IPS-18a (cell line): ENCODE measurements at regions not wholly inside any gene's neighbourhood (a gene's known extent, or its start where the extent isn't known, plus 50 kb on each side); places are given as distances from the start of the nearest gene placed in this dataset.

Source experiments
- H3K27ac ChIP-seq: one replicate; pipeline ENCODE4 v1.5.1; 2013; ENCODE audit warnings: low read length
- H3K27me3 ChIP-seq: one replicate; pipeline ENCODE4 v1.6.1; 2013; ENCODE audit warnings: mild to moderate bottlenecking, low read length; ENCODE audit not compliant: control insufficient read depth, insufficient read depth
- H3K36me3 ChIP-seq: one replicate; pipeline ENCODE4 v1.6.1; 2013; ENCODE audit warnings: low read depth, low read length; ENCODE audit not compliant: control insufficient read depth
- H3K4me1 ChIP-seq: one replicate; pipeline ENCODE4 v1.6.1; 2013; ENCODE audit warnings: low read depth, low read length; ENCODE audit not compliant: control insufficient read depth
- H3K4me3 ChIP-seq: one replicate; pipeline ENCODE4 v1.5.1; 2013; ENCODE audit warnings: low read length
- H3K9ac ChIP-seq: one replicate; pipeline ENCODE4 v1.6.1; 2013; ENCODE audit warnings: mild to moderate bottlenecking, low read length, moderate library complexity
- H3K9me3 ChIP-seq: one replicate; pipeline ENCODE4 v1.6.1; 2013; ENCODE audit warnings: low read depth, low read length; ENCODE audit not compliant: control insufficient read depth

GRCh38 chr15:95557226-95558046 lies 773.1 kb upstream of the NR2F2 start:
- H3K9ac ChIP-seq: no peak overlapping the region
- no peak overlapping the region for H3K27ac ChIP-seq
- no peak overlapping the region for H3K4me3 ChIP-seq
- no peaks in the 10 kb centered on the region for H3K27me3 ChIP-seq
- no peaks in the 10 kb centered on the region for H3K9me3 ChIP-seq
- H3K36me3 ChIP-seq: no peaks in the 10 kb centered on the region
- H3K4me1 ChIP-seq: peaks cover 8% of the 10 kb centered on the region

- H3K36me3 ChIP-seq: no peaks in the 10 kb centered on the region
- no peaks in the 10 kb centered on the region for H3K9me3 ChIP-seq
- H3K4me1 ChIP-seq: peaks cover 8% of the 10 kb centered on the region
- H3K27ac ChIP-seq: no peak overlapping the region
- H3K27me3 ChIP-seq: no peaks in the 10 kb centered on the region
- H3K4me3 ChIP-seq: no peak overlapping the region
- H3K9ac ChIP-seq: no peak overlapping the region
These were observed 772.4 kb upstream of the NR2F2 start for GRCh38 chr15:95558131-95558530.

GRCh38 chr15:95558916-95559315 lies 771.6 kb upstream of the NR2F2 start:
- Histone ChIP-seq H3K27me3 (no peaks in the 10 kb centered on the region), H3K9ac (no peak overlapping the region), H3K4me1 (peaks cover 8% of the 10 kb centered on the region), H3K4me3 (no peak overlapping the region), H3K36me3 (no peaks in the 10 kb centered on the region), H3K27ac (no peak overlapping the region), H3K9me3 (no peaks in the 10 kb centered on the region)

GRCh38 chr15:95559875-95560394 lies 770.6 kb upstream of the NR2F2 start:
- Histone ChIP-seq H3K4me3 (no peak overlapping the region), H3K27me3 (no peaks in the 10 kb centered on the region), H3K9ac (no peak overlapping the region), H3K9me3 (no peaks in the 10 kb centered on the region), H3K27ac (no peak overlapping the region), H3K4me1 (peaks cover 8% of the 10 kb centered on the region), H3K36me3 (no peaks in the 10 kb centered on the region)

GRCh38 chr15:95561463-95561862 lies 769.0 kb upstream of the NR2F2 start:
- Histone ChIP-seq H3K27ac (no peak overlapping the region), H3K36me3 (no peaks in the 10 kb centered on the region), H3K9ac (no peak overlapping the region), H3K4me3 (no peak overlapping the region), H3K27me3 (no peaks in the 10 kb centered on the region), H3K4me1 (peaks cover 8% of the 10 kb centered on the region), H3K9me3 (no peaks in the 10 kb centered on the region)

- Histone ChIP-seq H3K9ac (no peak overlapping the region), H3K36me3 (no peaks in the 10 kb centered on the region), H3K4me3 (no peak overlapping the region), H3K9me3 (no peaks in the 10 kb centered on the region), H3K27me3 (no peaks in the 10 kb centered on the region), H3K4me1 (no peaks in the 10 kb centered on the region), H3K27ac (no peak overlapping the region)
These were observed 766.9 kb upstream of the NR2F2 start for GRCh38 chr15:95563634-95564033.

GRCh38 chr15:95565016-95565600 lies 765.4 kb upstream of the NR2F2 start:
- Histone ChIP-seq H3K27me3 (no peaks in the 10 kb centered on the region), H3K4me3 (no peak overlapping the region), H3K36me3 (no peaks in the 10 kb centered on the region), H3K4me1 (no peaks in the 10 kb centered on the region), H3K9ac (no peak overlapping the region), H3K27ac (no peak overlapping the region), H3K9me3 (no peaks in the 10 kb centered on the region)

- no peaks in the 10 kb centered on the region for H3K36me3 ChIP-seq
- no peaks in the 10 kb centered on the region for H3K9me3 ChIP-seq
- H3K9ac ChIP-seq: no peak overlapping the region
- H3K4me3 ChIP-seq: no peak overlapping the region
- H3K27me3 ChIP-seq: no peaks in the 10 kb centered on the region
- H3K4me1 ChIP-seq: no peaks in the 10 kb centered on the region
- H3K27ac ChIP-seq: no peak overlapping the region
These were observed 764.8 kb upstream of the NR2F2 start for GRCh38 chr15:95565690-95566089.

GRCh38 chr15:95567686-95568085 lies 762.8 kb upstream of the NR2F2 start:
- Histone ChIP-seq H3K4me3 (no peak overlapping the region), H3K36me3 (no peaks in the 10 kb centered on the region), H3K4me1 (no peaks in the 10 kb centered on the region), H3K27me3 (no peaks in the 10 kb centered on the region), H3K27ac (no peak overlapping the region), H3K9me3 (no peaks in the 10 kb centered on the region), H3K9ac (no peak overlapping the region)

GRCh38 chr15:95574053-95574452 lies 756.4 kb upstream of the NR2F2 start:
- Histone ChIP-seq H3K9me3 (no peaks in the 10 kb centered on the region), H3K27ac (no peak overlapping the region), H3K27me3 (no peaks in the 10 kb centered on the region), H3K4me3 (no peak overlapping the region), H3K4me1 (no peaks in the 10 kb centered on the region), H3K36me3 (no peaks in the 10 kb centered on the region), H3K9ac (no peak overlapping the region)

GRCh38 chr15:95577927-95578326 lies 752.6 kb upstream of the NR2F2 start:
- no peaks in the 10 kb centered on the region for H3K36me3 ChIP-seq
- no peaks in the 10 kb centered on the region for H3K27me3 ChIP-seq
- no peaks in the 10 kb centered on the region for H3K4me1 ChIP-seq
- H3K27ac ChIP-seq: no peak overlapping the region
- H3K9me3 ChIP-seq: no peaks in the 10 kb centered on the region
- H3K9ac ChIP-seq: no peak overlapping the region
- H3K4me3 ChIP-seq: no peak overlapping the region

- H3K9me3 ChIP-seq: no peaks in the 10 kb centered on the region
- no peaks in the 10 kb centered on the region for H3K27me3 ChIP-seq
- no peak overlapping the region for H3K9ac ChIP-seq
- H3K4me1 ChIP-seq: no peaks in the 10 kb centered on the region
- H3K4me3 ChIP-seq: no peak overlapping the region
- no peaks in the 10 kb centered on the region for H3K36me3 ChIP-seq
- H3K27ac ChIP-seq: no peak overlapping the region
These were observed 750.4 kb upstream of the NR2F2 start for GRCh38 chr15:95580121-95580520.
